HepG2 (cell line): ENCODE measurements at regions not wholly inside any gene's neighbourhood (a gene's known extent, or its start where the extent isn't known, plus 50 kb on each side); places are given as distances from the start of the nearest gene placed in this dataset.
A peak's percentile ranks its signal among the peaks of the same experiment; 100 is the strongest.

Experiments
- ARID2 ChIP-seq: sonication (generic); formaldehyde crosslinking; IDR thresholded peaks from 2 replicates; pipeline ENCODE4 v1.8.1; 2022; ENCODE audit warnings: mild to moderate bottlenecking, missing genetic modification reagents, borderline replicate concordance
- DNMT3B ChIP-seq: conservative IDR thresholded peaks from 2 replicates; pipeline ENCODE4 v1.6.1; 2016; ENCODE audit warnings: missing biosample characterization, control low read depth
- FOXO1 ChIP-seq: sonication (generic); formaldehyde crosslinking; IDR thresholded peaks from 2 replicates; pipeline ENCODE4 v1.4.0; 2020; ENCODE audit warnings: missing genetic modification reagents
- KDM5B ChIP-seq: sonication (generic); formaldehyde crosslinking; IDR thresholded peaks from 2 replicates; pipeline ENCODE4 v1.4.0; 2020; ENCODE audit warnings: missing genetic modification reagents, mild to moderate bottlenecking, borderline replicate concordance
- MIER3 ChIP-seq: IDR thresholded peaks from 2 replicates; pipeline ENCODE4 v1.6.1; 2016; ENCODE audit warnings: missing compliant biosample characterization, borderline replicate concordance
- MTA3 ChIP-seq: sonication (generic); formaldehyde crosslinking; IDR thresholded peaks from 2 replicates; pipeline ENCODE4 v1.4.0; 2020; ENCODE audit warnings: missing genetic modification reagents
- ONECUT2 ChIP-seq: sonication (generic); formaldehyde crosslinking; IDR thresholded peaks from 2 replicates; pipeline ENCODE4 v1.4.0; 2020; ENCODE audit warnings: missing genetic modification reagents
- RAD21 ChIP-seq: fragments of 450-650 bp; formaldehyde crosslinking; IDR thresholded peaks from 2 replicates; pipeline ENCODE4 v1.5.0; 2020; ENCODE audit warnings: mild to moderate bottlenecking
- SSRP1 ChIP-seq: IDR thresholded peaks from 2 replicates; pipeline ENCODE4 v1.6.1; 2016; ENCODE audit warnings: control low read depth
- ZKSCAN5 ChIP-seq: sonication (generic); formaldehyde crosslinking; IDR thresholded peaks from 2 replicates; pipeline ENCODE4 v1.5.1; 2020; ENCODE audit warnings: mild to moderate bottlenecking, missing genetic modification reagents
- ZNF10 ChIP-seq: sonication (generic); formaldehyde crosslinking; IDR thresholded peaks from 2 replicates; pipeline ENCODE4 v1.4.0; 2020; ENCODE audit warnings: mild to moderate bottlenecking, low read depth, missing genetic modification reagents, borderline replicate concordance
- ZNF343 ChIP-seq: sonication (generic); formaldehyde crosslinking; IDR thresholded peaks from 2 replicates; pipeline ENCODE4 v1.4.0; 2020; ENCODE audit warnings: mild to moderate bottlenecking, missing genetic modification reagents
- ZNF577 ChIP-seq: sonication (generic); formaldehyde crosslinking; IDR thresholded peaks from 2 replicates; pipeline ENCODE4 v1.4.0; 2020; ENCODE audit warnings: mild to moderate bottlenecking, low read depth, missing genetic modification reagents, borderline replicate concordance
- ZNF816 ChIP-seq: sonication (generic); formaldehyde crosslinking; IDR thresholded peaks from 2 replicates; pipeline ENCODE4 v1.8.0; 2022; ENCODE audit warnings: missing genetic modification reagents, mild to moderate bottlenecking, borderline replicate concordance
- TF ChIP-seq, protein P1 (sequence below), 2 experiments: sonication (generic) in 1 of 2; formaldehyde crosslinking in 1 of 2; IDR thresholded peaks; 2 replicates each; pipeline versions ENCODE4 v1.5.1 to v1.6.1; 2011 to 2020; ENCODE audit warnings: borderline replicate concordance in 1 of 2, low read depth in 1 of 2, low read length in 1 of 2, mild to moderate bottlenecking in 1 of 2, missing genetic modification reagents in 1 of 2, moderate library complexity in 1 of 2
- TF ChIP-seq, protein P2 (sequence below): sonication (generic); formaldehyde crosslinking; IDR thresholded peaks from 2 replicates; pipeline ENCODE4 v1.4.0; 2020; ENCODE audit warnings: missing genetic modification reagents
- TF ChIP-seq, protein P3 (sequence below): IDR thresholded peaks from 2 replicates; pipeline ENCODE4 v1.6.1; 2016; ENCODE audit warnings: mild to moderate bottlenecking
- TF ChIP-seq, protein P4 (sequence below): conservative IDR thresholded peaks from 2 replicates; pipeline ENCODE4 v1.6.1; 2018; ENCODE audit warnings: missing genetic modification reagents
- TF ChIP-seq, protein P5 (sequence below): fragments of 450-650 bp; IDR thresholded peaks from 2 replicates; pipeline ENCODE4 v1.6.1; 2016
- TF ChIP-seq, protein P6 (sequence below): sonication (generic); formaldehyde crosslinking; IDR thresholded peaks from 2 replicates; pipeline ENCODE4 v1.8.1; 2023; ENCODE audit warnings: mild to moderate bottlenecking, missing genetic modification reagents, borderline replicate concordance

DNA sequence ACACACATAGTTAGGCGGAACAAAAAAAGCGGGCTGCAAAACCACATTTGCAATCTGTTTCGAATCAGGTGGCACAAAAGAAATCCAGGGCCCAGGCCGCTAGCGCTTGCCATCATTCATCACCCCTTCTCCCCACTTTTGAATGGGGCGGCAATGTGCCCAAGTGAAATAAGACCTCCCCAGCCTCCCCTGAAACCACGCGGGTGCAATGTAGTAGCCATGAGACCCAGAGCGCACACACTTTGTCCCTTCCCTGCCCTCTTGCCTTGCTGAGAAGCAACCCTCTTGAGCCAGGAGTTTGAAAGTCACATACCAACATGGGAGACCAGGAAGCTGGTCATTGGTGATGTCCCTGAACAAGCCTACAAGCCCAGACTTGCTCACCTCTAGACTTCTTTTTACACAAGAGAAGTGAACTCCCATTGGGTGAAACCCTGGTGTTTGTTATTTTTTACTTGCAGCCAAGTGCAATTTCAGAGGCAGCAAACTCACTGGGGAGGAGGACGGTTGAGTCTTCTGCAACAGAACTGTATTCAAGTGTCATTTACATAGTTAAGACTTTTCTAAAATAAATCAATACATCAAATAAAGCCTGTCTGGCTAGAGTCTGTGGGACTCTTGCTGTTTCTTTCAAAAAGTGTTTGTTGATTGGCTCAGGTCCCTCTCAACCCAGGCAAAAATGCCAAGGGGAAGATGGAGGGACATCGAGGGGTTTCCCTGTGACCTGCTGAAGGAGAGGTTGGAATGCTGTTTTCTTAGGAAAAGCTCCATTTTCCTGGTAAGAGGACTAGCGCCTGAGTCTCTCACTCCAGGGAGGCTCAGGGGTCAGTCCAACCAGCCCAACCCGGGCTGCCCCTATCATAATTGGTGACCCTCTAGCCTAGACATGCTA lies 138.1 kb upstream of the PTPN1 start (continued):
- TF ChIP-seq, protein P1, sequence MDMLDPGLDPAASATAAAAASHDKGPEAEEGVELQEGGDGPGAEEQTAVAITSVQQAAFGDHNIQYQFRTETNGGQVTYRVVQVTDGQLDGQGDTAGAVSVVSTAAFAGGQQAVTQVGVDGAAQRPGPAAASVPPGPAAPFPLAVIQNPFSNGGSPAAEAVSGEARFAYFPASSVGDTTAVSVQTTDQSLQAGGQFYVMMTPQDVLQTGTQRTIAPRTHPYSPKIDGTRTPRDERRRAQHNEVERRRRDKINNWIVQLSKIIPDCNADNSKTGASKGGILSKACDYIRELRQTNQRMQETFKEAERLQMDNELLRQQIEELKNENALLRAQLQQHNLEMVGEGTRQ (IDR thresholded peaks at IDR 0.05; ENCODE audit: low read depth, low read length): no peak
- TF ChIP-seq, protein P1 (CRISPR knock-in tag; IDR thresholded peaks at IDR 0.05; ENCODE audit: borderline replicate concordance): no peak
- TF ChIP-seq MIER3 (CRISPR knock-in tag): no peak
- TF ChIP-seq, protein P2, sequence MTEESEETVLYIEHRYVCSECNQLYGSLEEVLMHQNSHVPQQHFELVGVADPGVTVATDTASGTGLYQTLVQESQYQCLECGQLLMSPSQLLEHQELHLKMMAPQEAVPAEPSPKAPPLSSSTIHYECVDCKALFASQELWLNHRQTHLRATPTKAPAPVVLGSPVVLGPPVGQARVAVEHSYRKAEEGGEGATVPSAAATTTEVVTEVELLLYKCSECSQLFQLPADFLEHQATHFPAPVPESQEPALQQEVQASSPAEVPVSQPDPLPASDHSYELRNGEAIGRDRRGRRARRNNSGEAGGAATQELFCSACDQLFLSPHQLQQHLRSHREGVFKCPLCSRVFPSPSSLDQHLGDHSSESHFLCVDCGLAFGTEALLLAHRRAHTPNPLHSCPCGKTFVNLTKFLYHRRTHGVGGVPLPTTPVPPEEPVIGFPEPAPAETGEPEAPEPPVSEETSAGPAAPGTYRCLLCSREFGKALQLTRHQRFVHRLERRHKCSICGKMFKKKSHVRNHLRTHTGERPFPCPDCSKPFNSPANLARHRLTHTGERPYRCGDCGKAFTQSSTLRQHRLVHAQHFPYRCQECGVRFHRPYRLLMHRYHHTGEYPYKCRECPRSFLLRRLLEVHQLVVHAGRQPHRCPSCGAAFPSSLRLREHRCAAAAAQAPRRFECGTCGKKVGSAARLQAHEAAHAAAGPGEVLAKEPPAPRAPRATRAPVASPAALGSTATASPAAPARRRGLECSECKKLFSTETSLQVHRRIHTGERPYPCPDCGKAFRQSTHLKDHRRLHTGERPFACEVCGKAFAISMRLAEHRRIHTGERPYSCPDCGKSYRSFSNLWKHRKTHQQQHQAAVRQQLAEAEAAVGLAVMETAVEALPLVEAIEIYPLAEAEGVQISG (CRISPR knock-in tag): no peak
- no peak for TF ChIP-seq ZNF816 (CRISPR knock-in tag)
- no peak for TF ChIP-seq ARID2 (CRISPR knock-in tag)
- no peak for TF ChIP-seq KDM5B
- TF ChIP-seq, protein P3, sequence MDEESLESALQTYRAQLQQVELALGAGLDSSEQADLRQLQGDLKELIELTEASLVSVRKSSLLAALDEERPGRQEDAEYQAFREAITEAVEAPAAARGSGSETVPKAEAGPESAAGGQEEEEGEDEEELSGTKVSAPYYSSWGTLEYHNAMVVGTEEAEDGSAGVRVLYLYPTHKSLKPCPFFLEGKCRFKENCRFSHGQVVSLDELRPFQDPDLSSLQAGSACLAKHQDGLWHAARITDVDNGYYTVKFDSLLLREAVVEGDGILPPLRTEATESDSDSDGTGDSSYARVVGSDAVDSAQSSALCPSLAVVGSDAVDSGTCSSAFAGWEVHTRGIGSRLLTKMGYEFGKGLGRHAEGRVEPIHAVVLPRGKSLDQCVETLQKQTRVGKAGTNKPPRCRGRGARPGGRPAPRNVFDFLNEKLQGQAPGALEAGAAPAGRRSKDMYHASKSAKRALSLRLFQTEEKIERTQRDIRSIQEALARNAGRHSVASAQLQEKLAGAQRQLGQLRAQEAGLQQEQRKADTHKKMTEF (CRISPR knock-in tag): no peak
- no peak for TF ChIP-seq ZNF577 (CRISPR knock-in tag)
- TF ChIP-seq, protein P4, sequence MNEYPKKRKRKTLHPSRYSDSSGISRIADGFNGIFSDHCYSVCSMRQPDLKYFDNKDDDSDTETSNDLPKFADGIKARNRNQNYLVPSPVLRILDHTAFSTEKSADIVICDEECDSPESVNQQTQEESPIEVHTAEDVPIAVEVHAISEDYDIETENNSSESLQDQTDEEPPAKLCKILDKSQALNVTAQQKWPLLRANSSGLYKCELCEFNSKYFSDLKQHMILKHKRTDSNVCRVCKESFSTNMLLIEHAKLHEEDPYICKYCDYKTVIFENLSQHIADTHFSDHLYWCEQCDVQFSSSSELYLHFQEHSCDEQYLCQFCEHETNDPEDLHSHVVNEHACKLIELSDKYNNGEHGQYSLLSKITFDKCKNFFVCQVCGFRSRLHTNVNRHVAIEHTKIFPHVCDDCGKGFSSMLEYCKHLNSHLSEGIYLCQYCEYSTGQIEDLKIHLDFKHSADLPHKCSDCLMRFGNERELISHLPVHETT (CRISPR knock-in tag): no peak
- no peak for TF ChIP-seq ZNF10
- TF ChIP-seq MTA3 (CRISPR knock-in tag): no peak
- TF ChIP-seq SSRP1 (CRISPR knock-in tag): peak; percentile 35; the same call in 1 of the 2 replicates
- TF ChIP-seq RAD21: no peak
- TF ChIP-seq, protein P5, sequence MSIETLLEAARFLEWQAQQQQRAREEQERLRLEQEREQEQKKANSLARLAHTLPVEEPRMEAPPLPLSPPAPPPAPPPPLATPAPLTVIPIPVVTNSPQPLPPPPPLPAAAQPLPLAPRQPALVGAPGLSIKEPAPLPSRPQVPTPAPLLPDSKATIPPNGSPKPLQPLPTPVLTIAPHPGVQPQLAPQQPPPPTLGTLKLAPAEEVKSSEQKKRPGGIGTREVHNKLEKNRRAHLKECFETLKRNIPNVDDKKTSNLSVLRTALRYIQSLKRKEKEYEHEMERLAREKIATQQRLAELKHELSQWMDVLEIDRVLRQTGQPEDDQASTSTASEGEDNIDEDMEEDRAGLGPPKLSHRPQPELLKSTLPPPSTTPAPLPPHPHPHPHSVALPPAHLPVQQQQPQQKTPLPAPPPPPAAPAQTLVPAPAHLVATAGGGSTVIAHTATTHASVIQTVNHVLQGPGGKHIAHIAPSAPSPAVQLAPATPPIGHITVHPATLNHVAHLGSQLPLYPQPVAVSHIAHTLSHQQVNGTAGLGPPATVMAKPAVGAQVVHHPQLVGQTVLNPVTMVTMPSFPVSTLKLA: no peak
- TF ChIP-seq, protein P6, sequence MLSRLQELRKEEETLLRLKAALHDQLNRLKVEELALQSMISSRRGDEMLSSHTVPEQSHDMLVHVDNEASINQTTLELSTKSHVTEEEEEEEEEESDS (CRISPR knock-in tag): no peak
- no peak for TF ChIP-seq ZNF343 (CRISPR knock-in tag)
- 0 out of 2 replicates have a peak, but pooled peaks have one; percentile 23 for TF ChIP-seq DNMT3B (CRISPR knock-in tag)
- TF ChIP-seq ONECUT2 (CRISPR knock-in tag): no peak
- TF ChIP-seq FOXO1: no peak
- no peak for TF ChIP-seq ZKSCAN5
